HEK293 (cell line): ENCODE measurements at regions not wholly inside any gene's neighbourhood (a gene's known extent, or its start where the extent isn't known, plus 50 kb on each side); places are given as distances from the start of the nearest gene placed in this dataset.
A peak's percentile ranks its signal among the peaks of the same experiment; 100 is the strongest.

ENCODE experiments used
- CTCF ChIA-PET: fragments of 350-600 bp; formaldehyde crosslinking; extraction: SDS; loops from one replicate; lab custom pipeline; 2021; ENCODE audit warnings: antibody characterized with exemption; lab: Yijun Ruan, JAX
- POLR2A ChIA-PET: fragments of 300-600 bp; formaldehyde crosslinking; extraction: SDS; loops from one replicate; lab custom pipeline; 2020; ENCODE audit warnings: antibody characterized with exemption, inconsistent platforms; lab: Yijun Ruan, JAX
- H3K27ac ChIP-seq: fragments of 200-500 bp; sonication (Bioruptor generic); 2 replicates; pipeline ENCODE4 v1.5.1; 2014; ENCODE audit warnings: low read depth, low read length, control low read depth, inconsistent platforms; ENCODE audit errors: extremely low read depth
- H3K36me3 ChIP-seq, 2 experiments: fragments of 200-500 bp in 1 of 2; sonication (Bioruptor generic) in 1 of 2; 1 replicate in 1 of 2; 2 replicates in 1 of 2; pipeline ENCODE4 v1.5.1; 2014 to 2017; ENCODE audit warnings: inconsistent platforms in 2 of 2, low read length in 2 of 2; ENCODE audit not compliant: control insufficient read depth in 2 of 2, insufficient read depth in 1 of 2
- H3K4me1 ChIP-seq: fragments of 200-500 bp; sonication (Bioruptor generic); 2 replicates; pipeline ENCODE4 v1.5.1; 2014; ENCODE audit warnings: mild to moderate bottlenecking, low read length, inconsistent platforms; ENCODE audit not compliant: control insufficient read depth, insufficient read depth
- H3K4me3 ChIP-seq: 2 replicates; pipeline ENCODE4 v1.5.1; 2011; ENCODE audit warnings: low read depth, mild to moderate bottlenecking, control low read depth, low read length, moderate library complexity
- H3K9me3 ChIP-seq: fragments of 200-500 bp; sonication (Bioruptor generic); 2 replicates; pipeline ENCODE4 v1.5.1; 2014; ENCODE audit warnings: low read depth, low read length, inconsistent platforms; ENCODE audit not compliant: control insufficient read depth, insufficient read depth
- HOXC10 ChIP-seq: sonication (generic); formaldehyde crosslinking; IDR thresholded peaks from 2 replicates; pipeline ENCODE4 v1.8.1; 2023; ENCODE audit warnings: mild to moderate bottlenecking, missing genetic modification reagents
- HOXD13 ChIP-seq: sonication (generic); formaldehyde crosslinking; IDR thresholded peaks from 2 replicates; pipeline ENCODE4 v1.8.0; 2022; ENCODE audit warnings: missing genetic modification reagents, borderline replicate concordance
- KLF8 ChIP-seq: fragments of 450-650 bp; formaldehyde crosslinking; IDR thresholded peaks from 2 replicates; pipeline ENCODE4 v1.5.1; 2016; ENCODE audit warnings: missing biosample characterization, missing genetic modification characterization
- OSR2 ChIP-seq: fragments of 450-650 bp; formaldehyde crosslinking; IDR thresholded peaks from 2 replicates; pipeline ENCODE4 v1.5.1; 2016; ENCODE audit warnings: missing biosample characterization, missing genetic modification characterization
- PBX3 ChIP-seq: sonication (generic); formaldehyde crosslinking; IDR thresholded peaks from 2 replicates; pipeline ENCODE4 v1.8.1; 2022; ENCODE audit warnings: mild to moderate bottlenecking, moderate library complexity, missing genetic modification reagents
- PRDM1 ChIP-seq: fragments of 450-650 bp; formaldehyde crosslinking; IDR thresholded peaks from 2 replicates; pipeline ENCODE4; 2016; ENCODE audit warnings: missing biosample characterization, missing genetic modification characterization
- SP3 ChIP-seq: fragments of 450-650 bp; formaldehyde crosslinking; IDR thresholded peaks from 2 replicates; pipeline ENCODE4 v1.5.1; 2016; ENCODE audit warnings: missing biosample characterization, missing genetic modification characterization
- TCF7L2 ChIP-seq: IDR thresholded peaks from 2 replicates; pipeline ENCODE4 v1.6.1; 2011; ENCODE audit warnings: low read depth, mild to moderate bottlenecking, inconsistent platforms, low read length, moderate library complexity, borderline replicate concordance
- ZBTB48 ChIP-seq: fragments of 450-650 bp; formaldehyde crosslinking; IDR thresholded peaks from 2 replicates; pipeline ENCODE4 v1.5.1; 2016; ENCODE audit warnings: missing biosample characterization, missing genetic modification characterization
- ZFP69B ChIP-seq: fragments of 450-650 bp; formaldehyde crosslinking; IDR thresholded peaks from 2 replicates; pipeline ENCODE4 v1.5.1; 2016; ENCODE audit warnings: missing biosample characterization, missing genetic modification characterization
- ZNF174 ChIP-seq: fragments of 450-650 bp; formaldehyde crosslinking; IDR thresholded peaks from 2 replicates; pipeline ENCODE4 v1.5.0; 2017; ENCODE audit warnings: missing biosample characterization, mild to moderate bottlenecking, missing genetic modification characterization
- ZNF19 ChIP-seq: fragments of 450-650 bp; formaldehyde crosslinking; IDR thresholded peaks from 2 replicates; pipeline ENCODE4; 2016; ENCODE audit warnings: missing biosample characterization, missing genetic modification characterization, low read depth
- ZNF26 ChIP-seq: fragments of 450-650 bp; formaldehyde crosslinking; IDR thresholded peaks from 2 replicates; pipeline ENCODE4 v1.5.1; 2016; ENCODE audit warnings: missing biosample characterization, missing genetic modification characterization
- ZNF341 ChIP-seq: fragments of 450-650 bp; formaldehyde crosslinking; IDR thresholded peaks from 2 replicates; pipeline ENCODE4; 2016; ENCODE audit warnings: low read depth, missing biosample characterization, missing genetic modification characterization
- ZNF354C ChIP-seq: fragments of 450-650 bp; formaldehyde crosslinking; IDR thresholded peaks from 2 replicates; pipeline ENCODE4 v1.5.1; 2016; ENCODE audit warnings: missing biosample characterization, missing genetic modification characterization, low read depth, borderline replicate concordance
- ZNF391 ChIP-seq: fragments of 450-650 bp; formaldehyde crosslinking; IDR thresholded peaks from 2 replicates; pipeline ENCODE4 v1.5.1; 2016; ENCODE audit warnings: low read depth, missing biosample characterization, missing genetic modification characterization, borderline replicate concordance
- ZNF394 ChIP-seq: fragments of 450-650 bp; formaldehyde crosslinking; IDR thresholded peaks from 2 replicates; pipeline ENCODE4 v1.5.1; 2016; ENCODE audit warnings: missing biosample characterization, missing genetic modification characterization, mild to moderate bottlenecking, moderate library complexity, borderline replicate concordance
- ZNF510 ChIP-seq: fragments of 450-650 bp; formaldehyde crosslinking; IDR thresholded peaks from 2 replicates; pipeline ENCODE4 v1.5.1; 2018; ENCODE audit warnings: mild to moderate bottlenecking, missing genetic modification characterization, missing biosample characterization; ENCODE audit not compliant: insufficient replicate concordance
- ZNF555 ChIP-seq: fragments of 450-650 bp; formaldehyde crosslinking; conservative IDR thresholded peaks from 2 replicates; pipeline ENCODE4 v1.5.1; 2017; ENCODE audit warnings: missing biosample characterization, mild to moderate bottlenecking, missing genetic modification characterization, inconsistent platforms
- ZNF654 ChIP-seq: fragments of 450-650 bp; formaldehyde crosslinking; IDR thresholded peaks from 2 replicates; pipeline ENCODE4 v1.5.1; 2016; ENCODE audit warnings: low read depth, missing biosample characterization, missing genetic modification characterization
- ZNF843 ChIP-seq: fragments of 450-650 bp; formaldehyde crosslinking; IDR thresholded peaks from 2 replicates; pipeline ENCODE4 v1.5.1; 2016; ENCODE audit warnings: missing biosample characterization, missing genetic modification characterization
- ZSCAN16 ChIP-seq: fragments of 450-650 bp; formaldehyde crosslinking; IDR thresholded peaks from 2 replicates; pipeline ENCODE4 v1.5.1; 2016; ENCODE audit warnings: missing biosample characterization, missing genetic modification characterization
- ZSCAN30 ChIP-seq: fragments of 450-650 bp; IDR thresholded peaks from 2 replicates; pipeline ENCODE4 v1.5.1; 2018; ENCODE audit warnings: missing biosample characterization, mild to moderate bottlenecking, missing genetic modification characterization, moderate library complexity
- ZXDB ChIP-seq: fragments of 450-650 bp; formaldehyde crosslinking; IDR thresholded peaks from 2 replicates; pipeline ENCODE4 v1.5.1; 2016; ENCODE audit warnings: missing biosample characterization, missing genetic modification characterization
- TF ChIP-seq, protein P1 (sequence below): fragments of 450-650 bp; formaldehyde crosslinking; IDR thresholded peaks from 2 replicates; pipeline ENCODE4 v1.5.1; 2016; ENCODE audit warnings: missing biosample characterization, missing genetic modification characterization
- TF ChIP-seq, protein P2 (sequence below): fragments of 450-650 bp; formaldehyde crosslinking; IDR thresholded peaks from 2 replicates; pipeline ENCODE4 v1.5.1; 2016; ENCODE audit warnings: missing biosample characterization, missing genetic modification characterization, low read depth
- TF ChIP-seq, protein P3 (sequence below): fragments of 450-650 bp; formaldehyde crosslinking; IDR thresholded peaks from 2 replicates; pipeline ENCODE4 v1.5.1; 2017; ENCODE audit warnings: missing biosample characterization, missing genetic modification characterization

DNA sequence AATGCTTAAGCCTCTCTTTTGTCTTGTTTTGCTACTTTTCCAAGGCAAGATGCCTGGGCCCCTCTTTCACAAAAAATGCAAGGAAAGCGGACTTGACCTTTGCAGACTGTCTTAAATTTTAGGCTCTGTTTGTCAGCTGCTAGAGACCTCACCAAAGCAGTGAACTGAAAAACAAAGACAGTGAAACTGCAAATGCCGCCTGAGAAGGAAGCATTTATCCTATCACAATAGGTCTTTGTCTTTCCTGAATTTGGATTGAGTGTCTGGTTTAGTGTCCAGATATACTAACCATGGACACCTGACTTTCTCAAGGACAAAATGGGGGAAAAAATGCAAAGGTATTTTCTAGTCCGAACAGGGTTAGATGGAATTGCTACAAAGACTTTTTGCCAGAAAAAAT lies 256.9 kb downstream of the INHBA start:
- Histone ChIP-seq H3K4me1 (peaks cover 13% of the 10 kb centered on the region), H3K27ac (no peak overlapping the region), H3K4me3 (no peak overlapping the region), H3K9me3 (no peaks in the 10 kb centered on the region), H3K36me3 (no peaks in the 10 kb centered on the region)
- ChIA-PET CTCF (no interaction called here), POLR2A (no interaction called here)
- TF ChIP-seq ZNF654 (tag by site-specific recombination): no peak
- no peak for TF ChIP-seq ZXDB (tag by site-specific recombination)
- no peak for TF ChIP-seq ZFP69B (tag by site-specific recombination)
- TF ChIP-seq ZNF394 (tag by site-specific recombination): no peak
- TF ChIP-seq ZNF843 (tag by site-specific recombination): no peak

GRCh38 chr7:41445432-41445831 lies 257.5 kb downstream of the INHBA start:
- H3K9me3 ChIP-seq: no peaks in the 10 kb centered on the region
- ChIA-PET CTCF (no interaction called here), POLR2A (no interaction called here)
- peaks cover 13% of the 10 kb centered on the region for H3K4me1 ChIP-seq
- H3K36me3 ChIP-seq: no peaks in the 10 kb centered on the region
- H3K27ac ChIP-seq: no peak overlapping the region
- H3K4me3 ChIP-seq: no peak overlapping the region
- TF ChIP-seq ZNF510 (tag by site-specific recombination) (no peak), ZNF391 (tag by site-specific recombination) (no peak), TCF7L2 (peak; percentile 92), ZSCAN30 (tag by site-specific recombination) (no peak), OSR2 (tag by site-specific recombination) (peak; percentile 90), ZNF174 (tag by site-specific recombination) (no peak), HOXD13 (CRISPR knock-in tag) (no peak), SP3 (tag by site-specific recombination) (no peak), ZNF19 (tag by site-specific recombination) (no peak), KLF8 (tag by site-specific recombination) (0 out of 2 replicates have a peak, but pooled peaks have one; percentile 17), ZNF341 (tag by site-specific recombination) (no peak), PRDM1 (no peak), ZSCAN16 (tag by site-specific recombination) (no peak), ZNF843 (tag by site-specific recombination) (peak; percentile 83), ZBTB48 (no peak), HOXC10 (no peak), PBX3 (CRISPR knock-in tag) (no peak), ZNF26 (no peak), ZNF555 (tag by site-specific recombination) (no peak), ZNF354C (tag by site-specific recombination) (no peak)
- TF ChIP-seq, protein P1, sequence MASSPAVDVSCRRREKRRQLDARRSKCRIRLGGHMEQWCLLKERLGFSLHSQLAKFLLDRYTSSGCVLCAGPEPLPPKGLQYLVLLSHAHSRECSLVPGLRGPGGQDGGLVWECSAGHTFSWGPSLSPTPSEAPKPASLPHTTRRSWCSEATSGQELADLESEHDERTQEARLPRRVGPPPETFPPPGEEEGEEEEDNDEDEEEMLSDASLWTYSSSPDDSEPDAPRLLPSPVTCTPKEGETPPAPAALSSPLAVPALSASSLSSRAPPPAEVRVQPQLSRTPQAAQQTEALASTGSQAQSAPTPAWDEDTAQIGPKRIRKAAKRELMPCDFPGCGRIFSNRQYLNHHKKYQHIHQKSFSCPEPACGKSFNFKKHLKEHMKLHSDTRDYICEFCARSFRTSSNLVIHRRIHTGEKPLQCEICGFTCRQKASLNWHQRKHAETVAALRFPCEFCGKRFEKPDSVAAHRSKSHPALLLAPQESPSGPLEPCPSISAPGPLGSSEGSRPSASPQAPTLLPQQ: no peak
- TF ChIP-seq, protein P2, sequence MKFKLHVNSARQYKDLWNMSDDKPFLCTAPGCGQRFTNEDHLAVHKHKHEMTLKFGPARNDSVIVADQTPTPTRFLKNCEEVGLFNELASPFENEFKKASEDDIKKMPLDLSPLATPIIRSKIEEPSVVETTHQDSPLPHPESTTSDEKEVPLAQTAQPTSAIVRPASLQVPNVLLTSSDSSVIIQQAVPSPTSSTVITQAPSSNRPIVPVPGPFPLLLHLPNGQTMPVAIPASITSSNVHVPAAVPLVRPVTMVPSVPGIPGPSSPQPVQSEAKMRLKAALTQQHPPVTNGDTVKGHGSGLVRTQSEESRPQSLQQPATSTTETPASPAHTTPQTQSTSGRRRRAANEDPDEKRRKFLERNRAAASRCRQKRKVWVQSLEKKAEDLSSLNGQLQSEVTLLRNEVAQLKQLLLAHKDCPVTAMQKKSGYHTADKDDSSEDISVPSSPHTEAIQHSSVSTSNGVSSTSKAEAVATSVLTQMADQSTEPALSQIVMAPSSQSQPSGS (tag by site-specific recombination): no peak
- TF ChIP-seq, protein P3, sequence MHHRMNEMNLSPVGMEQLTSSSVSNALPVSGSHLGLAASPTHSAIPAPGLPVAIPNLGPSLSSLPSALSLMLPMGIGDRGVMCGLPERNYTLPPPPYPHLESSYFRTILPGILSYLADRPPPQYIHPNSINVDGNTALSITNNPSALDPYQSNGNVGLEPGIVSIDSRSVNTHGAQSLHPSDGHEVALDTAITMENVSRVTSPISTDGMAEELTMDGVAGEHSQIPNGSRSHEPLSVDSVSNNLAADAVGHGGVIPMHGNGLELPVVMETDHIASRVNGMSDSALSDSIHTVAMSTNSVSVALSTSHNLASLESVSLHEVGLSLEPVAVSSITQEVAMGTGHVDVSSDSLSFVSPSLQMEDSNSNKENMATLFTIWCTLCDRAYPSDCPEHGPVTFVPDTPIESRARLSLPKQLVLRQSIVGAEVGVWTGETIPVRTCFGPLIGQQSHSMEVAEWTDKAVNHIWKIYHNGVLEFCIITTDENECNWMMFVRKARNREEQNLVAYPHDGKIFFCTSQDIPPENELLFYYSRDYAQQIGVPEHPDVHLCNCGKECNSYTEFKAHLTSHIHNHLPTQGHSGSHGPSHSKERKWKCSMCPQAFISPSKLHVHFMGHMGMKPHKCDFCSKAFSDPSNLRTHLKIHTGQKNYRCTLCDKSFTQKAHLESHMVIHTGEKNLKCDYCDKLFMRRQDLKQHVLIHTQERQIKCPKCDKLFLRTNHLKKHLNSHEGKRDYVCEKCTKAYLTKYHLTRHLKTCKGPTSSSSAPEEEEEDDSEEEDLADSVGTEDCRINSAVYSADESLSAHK: 0 out of 2 replicates have a peak, but pooled peaks have one; percentile 31
